ENCODE measurements at regions not wholly inside any gene's neighbourhood (a gene's known extent, or its start where the extent isn't known, plus 50 kb on each side); places are given as distances from the start of the nearest gene placed in this dataset.

DNA sequence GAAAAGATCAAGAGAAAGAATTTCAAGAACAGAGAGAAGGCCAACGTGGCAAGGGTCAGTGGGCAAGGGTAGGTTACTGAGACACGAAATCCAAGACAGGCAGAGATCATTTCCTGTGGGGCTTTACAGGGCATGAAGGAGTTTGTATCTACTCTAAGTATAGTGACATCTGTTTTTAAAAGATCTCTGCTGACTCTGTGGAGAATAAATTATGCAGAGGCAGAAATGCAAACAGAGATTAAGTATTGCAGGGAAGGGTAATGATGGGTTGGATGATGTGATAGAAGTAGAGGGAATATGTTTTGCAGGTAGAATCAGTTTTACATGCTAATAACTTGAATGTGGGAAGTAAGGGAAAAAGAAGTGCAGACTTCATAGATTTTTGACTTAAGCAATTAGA lies 243.5 kb downstream of the FRK start:
- ChIA-PET CTCF (ENCODE audit: low intra/inter-chr PET ratio) (no interaction called here), POLR2A (no interaction called here)
- no peaks in the 10 kb centered on the region for H3K27me3 ChIP-seq (ENCODE audit: control insufficient read depth in 2 of 2, insufficient read depth in 2 of 2, low read length in 2 of 2)
- H3K9me1 ChIP-seq (ENCODE audit: control insufficient read depth, insufficient read depth, low read length) = no peaks in the 10 kb centered on the region
- no peak overlapping the region for H3K4me3 ChIP-seq
- no peaks in the 10 kb centered on the region for H3K79me2 ChIP-seq (ENCODE audit: control insufficient read depth, insufficient read depth, low read length)
- no peaks in the 10 kb centered on the region for H4K20me1 ChIP-seq (replicated peaks; ENCODE audit: control insufficient read depth, insufficient read depth, low read length)
- no peak for TF ChIP-seq EP400 (IDR thresholded peaks at IDR 0.05)
- no peak for TF ChIP-seq BRCA1 (IDR thresholded peaks at IDR 0.05)
- TF ChIP-seq BRCA1 (CRISPR knock-in tag; IDR thresholded peaks at IDR 0.05) = no peak
- no peak for TF ChIP-seq FOXK1 (CRISPR knock-in tag; IDR thresholded peaks at IDR 0.05; ENCODE audit: borderline replicate concordance)
- no peak for TF ChIP-seq CHD1 (IDR thresholded peaks at IDR 0.05; ENCODE audit: low read length)
- TF ChIP-seq GATAD2A (IDR thresholded peaks at IDR 0.05) = no peak
- no peak for TF ChIP-seq NBN (IDR thresholded peaks at IDR 0.05; ENCODE audit: low read depth)
- TF ChIP-seq, protein P1, sequence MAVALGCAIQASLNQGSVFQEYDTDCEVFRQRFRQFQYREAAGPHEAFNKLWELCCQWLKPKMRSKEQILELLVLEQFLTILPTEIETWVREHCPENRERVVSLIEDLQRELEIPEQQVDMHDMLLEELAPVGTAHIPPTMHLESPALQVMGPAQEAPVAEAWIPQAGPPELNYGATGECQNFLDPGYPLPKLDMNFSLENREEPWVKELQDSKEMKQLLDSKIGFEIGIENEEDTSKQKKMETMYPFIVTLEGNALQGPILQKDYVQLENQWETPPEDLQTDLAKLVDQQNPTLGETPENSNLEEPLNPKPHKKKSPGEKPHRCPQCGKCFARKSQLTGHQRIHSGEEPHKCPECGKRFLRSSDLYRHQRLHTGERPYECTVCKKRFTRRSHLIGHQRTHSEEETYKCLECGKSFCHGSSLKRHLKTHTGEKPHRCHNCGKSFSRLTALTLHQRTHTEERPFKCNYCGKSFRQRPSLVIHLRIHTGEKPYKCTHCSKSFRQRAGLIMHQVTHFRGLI (CRISPR knock-in tag; IDR thresholded peaks at IDR 0.05) = no peak
- TF ChIP-seq KAT2B (IDR thresholded peaks at IDR 0.05; ENCODE audit: low read depth, low read length) = no peak
- no peak for TF ChIP-seq GTF2F1 (IDR thresholded peaks at IDR 0.05; ENCODE audit: low read depth, low read length)
- TF ChIP-seq, protein P2, sequence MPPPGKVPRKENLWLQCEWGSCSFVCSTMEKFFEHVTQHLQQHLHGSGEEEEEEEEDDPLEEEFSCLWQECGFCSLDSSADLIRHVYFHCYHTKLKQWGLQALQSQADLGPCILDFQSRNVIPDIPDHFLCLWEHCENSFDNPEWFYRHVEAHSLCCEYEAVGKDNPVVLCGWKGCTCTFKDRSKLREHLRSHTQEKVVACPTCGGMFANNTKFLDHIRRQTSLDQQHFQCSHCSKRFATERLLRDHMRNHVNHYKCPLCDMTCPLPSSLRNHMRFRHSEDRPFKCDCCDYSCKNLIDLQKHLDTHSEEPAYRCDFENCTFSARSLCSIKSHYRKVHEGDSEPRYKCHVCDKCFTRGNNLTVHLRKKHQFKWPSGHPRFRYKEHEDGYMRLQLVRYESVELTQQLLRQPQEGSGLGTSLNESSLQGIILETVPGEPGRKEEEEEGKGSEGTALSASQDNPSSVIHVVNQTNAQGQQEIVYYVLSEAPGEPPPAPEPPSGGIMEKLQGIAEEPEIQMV (tag; conservative IDR thresholded peaks at IDR 0.05; ENCODE audit: low read depth) = no peak
- no peak for TF ChIP-seq SMAD3 (CRISPR knock-in tag; conservative IDR thresholded peaks at IDR 0.05)
- no peak for TF ChIP-seq TAF15 (IDR thresholded peaks at IDR 0.05; ENCODE audit: low read depth, low read length)
- TF ChIP-seq, protein P3, sequence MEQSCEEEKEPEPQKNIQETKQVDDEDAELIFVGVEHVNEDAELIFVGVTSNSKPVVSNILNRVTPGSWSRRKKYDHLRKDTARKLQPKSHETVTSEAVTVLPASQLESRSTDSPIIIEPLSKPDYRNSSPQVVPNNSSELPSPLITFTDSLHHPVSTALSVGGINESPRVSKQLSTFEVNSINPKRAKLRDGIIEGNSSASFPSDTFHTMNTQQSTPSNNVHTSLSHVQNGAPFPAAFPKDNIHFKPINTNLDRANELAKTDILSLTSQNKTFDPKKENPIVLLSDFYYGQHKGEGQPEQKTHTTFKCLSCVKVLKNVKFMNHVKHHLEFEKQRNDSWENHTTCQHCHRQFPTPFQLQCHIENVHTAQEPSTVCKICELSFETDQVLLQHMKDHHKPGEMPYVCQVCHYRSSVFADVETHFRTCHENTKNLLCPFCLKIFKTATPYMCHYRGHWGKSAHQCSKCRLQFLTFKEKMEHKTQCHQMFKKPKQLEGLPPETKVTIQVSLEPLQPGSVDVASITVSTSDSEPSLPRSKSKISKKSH (CRISPR knock-in tag; IDR thresholded peaks at IDR 0.05) = no peak
- H3K4me1 ChIP-seq (replicated peaks in 1 of 2; ENCODE audit: control insufficient read depth in 2 of 2, insufficient read depth in 2 of 2, low read length in 2 of 2) = no peaks in the 10 kb centered on the region
- no peak for ATAC-seq
- DNase-seq (ENCODE audit: extremely low read depth in 1 of 4, low spot score in 3 of 4) = no peak
- no peak overlapping the region for H2AFZ ChIP-seq (ENCODE audit: low read depth, low read length)
- no peak overlapping the region for H3K27ac ChIP-seq (ENCODE audit: extremely low read depth, low read depth, low read length)
- intact Hi-C loops (cut with micrococcal nuclease) = no loop called here
- 5% methylated on average over 2 of the region's 2 CpGs for WGBS (ENCODE audit: insufficient coverage, low coverage, missing lambda C conversion rate)
- FAIRE-seq = no peak
- no peaks in the 10 kb centered on the region; the same call in 1 of the 2 replicates for H3K9me3 ChIP-seq (replicated peaks; ENCODE audit: control insufficient read depth, insufficient read depth, low read depth, low read length)
- H3K36me3 ChIP-seq (ENCODE audit: control insufficient read depth, insufficient read depth, low read length) = no peaks in the 10 kb centered on the region
- no TSS peak for BruUV-seq (replicated peaks)
- no peak overlapping the region for H3K4me2 ChIP-seq (ENCODE audit: insufficient read depth, low read length)
- in situ Hi-C loops (cut with MboI) = no loop called here
- H3K9ac ChIP-seq (ENCODE audit: insufficient read depth in 1 of 2, low read depth in 2 of 2, low read length in 2 of 2) = no peak overlapping the region

Measured in K562 (cell line).